Muscle of back (tissue), 3 donors: ENCODE measurements at regions not wholly inside any gene's neighbourhood (a gene's known extent, or its start where the extent isn't known, plus 50 kb on each side); places are given as distances from the start of the nearest gene placed in this dataset.
"Not testable (repeated sequence)": the region's sequence is repeated elsewhere in the genome, so short reads cannot be mapped to it uniquely, and the experiment has no call there.

Experiments used
- DNase-seq, 3 donors: peaks; one replicate each; pipeline versions ENCODE4 v3.0.0 to v3.0.0-alpha.2; 2013

DNA sequence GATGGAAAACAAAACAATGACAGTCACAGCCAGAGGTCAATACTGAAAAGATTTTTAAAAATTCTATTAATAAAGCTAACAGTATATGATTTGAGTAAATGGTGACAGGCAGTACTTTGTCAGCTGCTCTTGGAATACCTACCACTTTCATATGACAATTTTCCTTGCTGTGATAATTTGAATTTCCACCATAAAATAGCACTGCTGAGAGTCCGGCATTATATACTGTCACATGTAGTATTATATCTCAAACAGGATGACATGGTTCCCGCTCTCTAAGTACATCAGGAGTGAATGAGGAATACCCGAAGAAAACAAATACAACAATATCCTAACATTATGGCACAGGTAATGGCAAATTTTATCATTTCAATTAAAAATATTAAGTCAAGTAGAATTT is 146.8 kb upstream of the TMPRSS15 start:
- no peak for DNase-seq

DNA sequence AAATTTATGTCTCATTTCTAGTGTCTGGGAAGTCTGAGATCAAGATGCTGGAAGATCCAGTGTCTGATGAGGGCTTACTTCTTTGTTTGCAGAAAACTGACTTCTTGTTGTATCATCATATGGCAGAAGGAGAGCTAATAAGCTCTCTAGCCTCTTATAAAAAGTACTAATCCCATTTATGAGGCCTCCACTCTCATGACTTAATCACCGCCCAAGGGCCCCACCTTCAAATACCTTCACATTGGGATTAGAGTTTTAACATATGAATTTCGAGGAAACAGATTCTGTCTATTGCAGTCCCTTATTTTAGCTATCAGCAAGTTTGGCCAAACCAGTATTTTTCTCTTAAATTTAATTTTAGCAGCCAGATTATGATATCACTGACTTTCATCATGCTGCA is 150.2 kb upstream of the TMPRSS15 start:
- DNase-seq: no peak

DNA sequence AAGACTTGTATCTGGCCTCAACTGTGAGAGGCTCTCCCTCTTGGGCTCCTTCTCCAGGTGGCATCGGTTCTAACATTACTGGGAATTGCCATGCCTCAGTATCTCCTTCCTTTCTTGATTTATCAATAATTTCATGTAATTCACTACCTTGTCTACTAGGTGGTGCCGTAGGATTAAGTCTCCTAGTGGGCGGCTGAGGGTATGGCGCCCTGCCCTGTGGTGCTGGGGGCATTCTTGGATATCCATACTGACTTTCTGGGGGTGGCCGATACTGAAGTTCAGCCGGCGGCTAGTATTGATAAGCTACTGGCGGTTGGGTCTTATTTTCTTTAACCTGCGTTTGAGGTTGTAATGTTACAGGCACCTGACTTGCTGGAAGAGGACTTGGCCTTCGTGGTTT is 164.2 kb upstream of the TMPRSS15 start:
- DNase-seq: not testable (repeated sequence)

DNA sequence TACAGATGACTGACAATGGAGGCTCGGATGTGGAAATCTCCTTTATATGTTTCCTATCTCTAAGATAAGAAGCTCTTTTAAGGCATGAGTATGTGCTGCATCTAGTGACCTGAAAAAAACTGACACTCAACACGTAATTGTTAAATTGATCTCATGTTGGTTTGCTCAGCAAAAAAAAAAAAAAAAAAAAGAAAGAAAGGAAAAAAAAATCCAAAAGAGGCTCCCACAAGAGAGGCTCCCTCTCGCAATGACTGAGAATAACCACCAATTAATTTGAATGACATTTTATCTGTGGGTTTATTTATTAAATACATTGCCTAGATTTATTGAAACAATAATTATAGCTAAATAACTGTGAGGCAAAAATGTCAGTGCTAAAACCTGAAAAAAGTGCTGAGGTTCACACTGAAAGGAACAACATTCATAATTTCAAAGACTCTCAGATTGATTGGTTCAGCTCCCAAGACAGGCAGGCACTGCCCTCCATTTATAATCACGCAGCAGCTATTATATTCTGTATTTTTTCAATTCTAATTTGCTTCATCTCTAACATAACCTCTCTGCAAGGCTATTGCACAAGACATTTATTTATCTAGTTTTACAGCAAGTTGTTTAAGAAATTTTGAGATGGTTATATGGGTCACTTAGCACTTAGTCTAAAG is 184.5 kb upstream of the TMPRSS15 start:
- no peak for DNase-seq

DNA sequence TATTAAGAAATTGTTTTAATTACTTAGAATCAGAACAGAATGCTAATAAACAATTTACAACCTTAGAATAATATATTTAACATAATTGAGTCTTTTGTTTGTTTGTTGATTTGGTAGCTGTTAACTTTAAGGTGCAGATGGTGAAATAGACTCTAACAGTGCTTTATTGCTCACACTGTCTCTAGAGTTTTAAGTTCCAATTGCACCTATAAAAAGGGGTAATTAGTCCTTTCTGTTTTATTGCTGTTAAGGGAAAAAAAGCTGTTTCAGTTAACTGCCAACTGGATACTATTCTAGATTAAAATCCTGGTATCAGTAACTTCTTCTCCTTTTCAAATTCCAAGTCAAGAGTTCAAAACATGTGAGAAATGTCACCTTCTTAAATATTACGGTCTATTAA is 197.6 kb upstream of the TMPRSS15 start:
- DNase-seq: no peak

DNA sequence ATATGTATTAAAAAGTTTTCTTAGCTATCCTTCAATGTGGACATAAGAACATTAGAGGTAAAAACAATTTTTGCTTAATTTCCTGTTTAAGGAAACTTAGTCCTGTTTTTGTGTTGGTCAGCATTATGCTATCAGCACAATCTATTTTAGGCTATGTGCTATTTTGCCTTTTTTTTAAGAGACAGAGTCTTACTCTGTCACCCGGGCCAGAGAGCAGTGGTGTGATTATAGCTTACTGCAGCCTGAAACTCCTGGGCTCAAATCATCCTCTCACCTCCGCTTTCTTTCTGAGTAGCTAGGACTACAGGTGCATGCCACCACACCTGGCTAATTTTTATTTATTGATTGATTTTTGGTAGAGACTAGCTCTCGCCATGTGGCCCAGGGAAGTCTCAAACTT is 199.1 kb upstream of the TMPRSS15 start:
- DNase-seq: no peak

DNA sequence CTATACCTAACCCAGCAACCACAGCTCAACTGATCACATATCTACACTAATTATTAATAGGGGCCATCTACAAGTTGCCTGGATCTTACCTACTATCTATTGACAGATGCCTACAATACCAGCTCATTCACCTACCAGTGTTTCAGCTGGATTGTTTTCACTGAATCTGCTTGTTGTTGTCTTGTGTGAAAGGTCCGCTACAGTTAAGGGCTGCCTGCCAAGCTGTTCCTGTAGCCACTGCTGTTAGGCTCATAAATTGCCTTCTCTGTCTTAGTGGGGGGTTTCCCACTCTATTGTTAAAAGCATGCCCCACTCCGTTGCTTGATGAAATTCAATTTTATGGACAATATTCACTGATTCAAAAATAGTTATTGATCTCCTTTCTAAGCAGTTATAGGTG is 199.7 kb upstream of the TMPRSS15 start:
- no peak for DNase-seq

DNA sequence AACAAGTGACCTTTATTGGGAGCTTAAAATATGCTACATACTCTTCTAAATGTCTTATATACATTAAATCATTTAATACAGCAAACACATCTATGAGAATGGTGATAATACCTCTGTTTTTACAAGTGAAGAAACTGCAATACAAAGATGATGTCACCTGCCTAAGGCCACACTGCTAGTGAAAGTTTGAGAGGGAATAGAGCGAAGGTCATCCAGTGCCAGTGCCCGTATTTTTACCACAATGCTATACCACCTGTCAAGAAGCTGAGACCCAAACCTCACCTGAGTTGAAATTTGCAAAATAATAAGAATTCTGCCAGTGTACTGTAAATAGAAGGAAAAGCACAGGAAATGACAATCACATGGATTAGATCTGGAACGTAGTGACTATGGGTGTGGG is 200.4 kb upstream of the TMPRSS15 start:
- DNase-seq: no peak

DNA sequence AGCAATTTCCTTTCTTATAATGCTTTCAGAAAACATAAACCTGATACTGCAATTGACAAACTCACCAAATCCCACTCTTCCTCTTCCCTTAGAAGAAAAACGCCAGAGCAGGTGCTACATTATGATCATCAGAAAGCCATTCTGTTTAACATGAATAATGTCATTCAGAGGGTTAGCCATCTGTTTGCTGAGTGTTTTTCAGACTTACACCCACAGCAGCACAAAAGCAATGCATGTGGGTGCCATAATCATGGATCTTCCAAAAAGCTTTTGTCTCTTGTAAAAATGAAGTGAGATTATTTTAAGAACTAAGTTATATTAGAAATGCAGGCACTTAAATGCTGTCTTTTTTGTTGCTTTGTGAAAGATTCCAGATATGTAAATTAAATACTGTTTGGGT is 204.6 kb upstream of the TMPRSS15 start:
- no peak for DNase-seq

DNA sequence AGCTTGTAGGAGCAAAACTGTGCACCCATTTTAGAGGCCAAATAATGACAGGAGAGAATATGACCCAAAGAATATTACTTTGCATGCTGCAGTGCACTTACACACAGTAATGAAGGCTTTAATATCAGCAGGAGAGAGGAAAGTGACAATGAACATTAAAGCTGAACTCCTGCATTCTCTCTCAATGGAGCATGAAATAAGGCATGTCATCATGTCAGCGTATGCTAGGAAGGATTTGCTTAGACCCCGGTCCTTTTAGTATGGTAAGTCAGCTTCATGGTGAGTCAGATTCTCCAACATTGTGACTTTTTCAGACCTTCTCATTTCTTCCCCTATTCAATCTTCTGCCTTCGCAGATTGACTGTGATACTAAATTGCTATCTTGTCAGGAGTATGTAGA is 210.7 kb upstream of the TMPRSS15 start:
- DNase-seq: no peak

DNA sequence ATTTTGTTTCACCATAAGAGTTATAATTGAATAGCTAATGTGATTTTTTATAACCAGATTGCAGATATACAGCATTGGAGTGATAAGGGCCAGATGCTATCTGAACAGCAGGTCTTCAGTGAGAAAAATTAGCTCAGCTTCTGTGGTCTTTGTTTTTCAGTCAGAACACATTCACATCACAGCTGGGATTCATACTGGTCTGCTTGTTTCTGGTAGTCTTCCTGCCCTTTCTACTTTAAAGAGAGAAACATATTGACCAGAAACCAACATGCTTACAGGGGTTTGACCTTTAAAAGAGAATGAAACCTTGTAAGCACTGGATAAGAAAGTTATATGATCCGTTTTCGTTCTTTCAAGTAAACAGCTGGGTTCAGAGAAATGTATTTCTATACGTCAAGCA is 213.7 kb upstream of the TMPRSS15 start:
- DNase-seq: no peak

DNA sequence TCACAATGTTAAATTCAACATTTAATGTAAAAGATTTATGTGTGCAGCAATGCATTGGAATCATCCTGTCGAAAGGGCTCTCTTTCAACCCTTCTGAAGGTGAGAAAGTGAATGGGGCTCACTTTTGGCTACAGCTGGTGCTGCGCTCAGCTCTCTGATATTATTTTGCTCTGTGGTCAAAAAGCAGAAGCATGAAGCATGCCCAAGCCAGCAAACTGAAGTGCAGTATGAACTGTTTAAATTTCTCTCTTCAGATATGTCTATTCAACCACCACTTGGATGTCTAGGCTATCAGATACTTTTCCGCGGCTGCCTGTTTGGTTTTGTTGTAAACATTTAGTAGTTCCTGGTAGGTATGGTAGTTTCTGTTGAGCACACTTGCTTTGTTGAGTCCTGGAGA is 216.9 kb upstream of the TMPRSS15 start:
- no peak for DNase-seq

DNA sequence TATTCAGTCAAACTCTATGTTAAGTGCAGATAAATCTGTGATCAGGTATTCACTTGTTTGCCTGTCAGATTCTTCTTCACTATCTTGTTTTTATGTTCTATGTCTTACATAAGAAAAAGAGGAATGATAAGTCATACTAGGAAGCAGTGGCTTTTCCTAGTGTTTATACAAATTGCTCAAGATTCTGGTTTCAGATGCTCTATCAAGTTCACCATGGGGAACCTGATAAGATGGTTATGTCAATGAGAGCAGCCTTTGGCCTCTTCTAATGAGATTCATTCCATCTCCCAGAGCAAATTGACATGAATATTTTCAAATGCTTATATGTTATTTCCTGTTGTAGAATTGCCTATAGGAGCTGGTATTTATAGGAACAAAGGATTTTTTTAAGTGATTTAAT is 218.8 kb upstream of the TMPRSS15 start:
- no peak for DNase-seq

DNA sequence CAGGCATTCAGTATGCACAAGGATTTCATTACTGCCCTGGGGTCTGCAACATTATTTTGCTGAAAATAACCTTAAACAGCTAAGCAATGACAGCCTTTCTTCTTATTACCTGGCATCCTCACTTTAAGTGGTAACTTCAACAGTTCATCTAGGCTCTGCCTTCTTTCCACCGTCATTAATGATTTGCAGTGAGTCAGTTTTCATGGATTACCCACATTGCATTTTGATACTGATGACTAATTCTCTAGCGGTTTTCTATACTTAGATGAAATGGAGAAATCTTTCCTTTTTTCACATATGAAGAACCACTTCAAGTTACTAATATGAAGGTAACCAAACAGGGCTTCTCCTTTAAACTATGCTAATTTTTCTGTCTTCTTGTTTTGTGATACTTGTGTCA is 226.9 kb upstream of the TMPRSS15 start:
- DNase-seq: peak in 1 of 3 donors; percentile 4

DNA sequence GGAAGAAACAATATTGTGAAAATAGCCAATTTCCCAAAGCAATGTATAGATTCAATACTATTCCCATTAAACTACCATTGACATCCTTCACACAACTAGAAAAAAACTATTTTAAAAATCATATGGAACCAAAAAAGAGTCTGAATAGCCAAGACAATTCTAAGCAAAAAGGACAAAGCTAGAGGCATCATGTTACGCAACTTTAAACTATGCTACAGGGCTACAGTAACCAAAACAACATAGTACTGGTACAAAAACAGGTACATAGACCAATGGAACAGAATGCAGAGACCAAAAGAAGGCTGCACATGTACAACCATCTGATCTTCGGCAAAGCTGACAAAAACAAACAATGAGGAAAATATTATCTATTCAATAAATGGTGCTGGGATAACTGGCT is 233.3 kb upstream of the TMPRSS15 start:
- DNase-seq: no peak

DNA sequence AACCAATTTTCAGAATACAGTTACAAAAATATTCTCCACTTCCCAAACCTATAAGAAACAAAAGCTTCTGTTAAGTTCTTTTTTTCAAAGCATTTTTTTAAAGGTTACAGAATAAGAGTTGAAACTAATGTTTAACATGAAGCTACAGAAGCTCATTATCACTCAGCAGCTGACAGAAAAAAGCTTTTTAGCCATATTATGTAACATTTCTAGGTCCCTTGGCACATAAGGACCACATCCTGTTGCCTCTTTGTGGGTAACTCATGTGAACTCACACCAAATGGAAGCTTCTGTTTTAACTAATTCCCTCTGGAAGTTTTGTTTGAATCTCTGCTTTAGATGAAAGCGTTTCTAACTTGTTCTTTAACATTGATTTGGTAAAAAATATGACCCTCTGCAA is 242.5 kb upstream of the TMPRSS15 start:
- DNase-seq: no peak

DNA sequence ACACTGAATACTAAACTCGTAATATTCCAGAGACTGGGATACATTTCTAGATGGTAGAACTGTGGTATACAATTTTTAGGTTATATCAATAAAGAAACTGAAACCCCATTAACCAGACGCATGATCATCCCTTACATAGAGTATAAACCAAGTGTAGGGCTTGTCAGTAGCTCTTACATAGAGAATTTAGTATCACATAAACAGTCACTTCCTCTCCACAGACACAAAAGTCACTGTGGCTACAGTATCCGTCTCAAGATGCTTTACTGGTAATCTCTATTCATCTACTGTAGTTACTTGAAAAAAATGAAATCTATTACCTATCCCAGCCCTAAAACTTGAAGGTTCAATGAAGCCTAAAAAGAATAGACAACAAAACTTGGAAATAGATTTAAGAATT is 252.3 kb upstream of the TMPRSS15 start:
- no peak for DNase-seq

DNA sequence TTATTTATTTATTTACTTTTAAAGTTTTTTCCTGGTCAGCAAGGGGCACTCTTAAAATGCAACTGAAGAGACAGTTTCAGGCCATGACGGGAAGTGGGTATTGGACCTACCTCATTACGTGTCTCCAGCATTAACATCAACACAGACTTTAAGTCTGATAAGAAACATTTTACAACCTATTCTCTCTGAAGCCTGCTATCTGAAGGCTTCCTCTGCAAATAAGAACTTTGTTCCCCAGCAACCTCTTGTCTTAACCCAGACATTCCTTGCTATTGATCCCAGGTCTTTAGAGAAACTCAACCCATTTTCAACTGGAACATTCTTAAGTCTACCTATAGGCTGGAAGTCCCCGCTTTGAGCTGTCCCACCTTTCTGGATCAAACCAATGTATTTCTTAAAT is 258.3 kb upstream of the TMPRSS15 start:
- no peak for DNase-seq

DNA sequence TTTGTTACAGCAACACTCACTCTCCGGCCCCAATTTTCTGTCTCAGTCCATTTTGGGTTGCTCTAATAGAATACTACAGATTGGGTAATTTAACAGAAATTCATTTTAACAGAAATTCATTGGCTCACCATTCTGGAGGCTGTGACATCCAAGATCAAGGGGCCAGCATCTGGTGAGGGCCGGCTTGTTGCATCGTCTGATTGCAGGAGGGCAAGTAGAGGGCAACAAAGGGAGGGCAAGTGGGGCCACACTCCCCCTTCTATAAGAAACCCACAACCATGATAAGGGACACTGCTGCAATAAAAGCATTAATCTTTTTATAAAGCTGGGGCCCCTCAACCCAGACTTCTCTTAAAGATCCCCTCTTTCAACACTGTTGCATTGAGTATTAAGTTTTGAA is 260.1 kb upstream of the TMPRSS15 start:
- DNase-seq: no peak

DNA sequence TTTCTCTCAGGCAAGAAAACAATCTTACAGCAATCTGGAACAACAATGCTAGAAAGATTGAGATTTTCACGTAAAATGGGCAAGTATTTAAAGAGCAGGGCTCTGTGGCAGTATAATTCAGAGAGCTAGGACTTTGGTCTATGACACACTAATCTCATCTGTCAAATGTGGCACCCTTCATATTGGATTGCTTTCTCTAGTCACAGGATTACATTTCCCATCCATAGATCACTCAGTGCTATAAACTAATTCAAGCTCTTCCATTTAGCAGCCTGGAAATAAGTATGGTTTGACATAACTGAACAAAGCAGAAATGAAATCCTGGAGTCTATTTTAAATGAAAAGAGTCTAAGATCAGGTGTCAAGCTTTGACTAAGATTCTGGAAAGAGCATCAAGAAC is 263.1 kb upstream of the TMPRSS15 start:
- no peak for DNase-seq

DNA sequence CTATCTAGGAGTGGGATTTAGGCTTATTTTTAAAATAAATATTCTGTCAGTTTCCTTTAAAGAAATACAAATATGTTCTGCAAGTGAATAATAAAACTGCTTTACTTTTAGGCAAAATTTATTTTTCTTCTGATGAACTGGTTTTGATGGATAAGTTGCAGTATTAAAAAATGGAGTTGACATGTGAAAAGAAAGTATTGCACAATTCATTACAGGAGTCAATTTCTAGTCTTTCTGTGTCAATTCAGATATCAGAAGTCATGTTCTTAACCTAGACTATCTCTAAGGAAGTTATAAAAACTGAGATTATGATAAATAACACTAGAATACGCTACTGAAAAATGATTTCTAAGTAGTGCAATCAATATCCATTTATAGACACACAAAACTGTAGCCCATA is 270.2 kb upstream of the TMPRSS15 start:
- no peak for DNase-seq

DNA sequence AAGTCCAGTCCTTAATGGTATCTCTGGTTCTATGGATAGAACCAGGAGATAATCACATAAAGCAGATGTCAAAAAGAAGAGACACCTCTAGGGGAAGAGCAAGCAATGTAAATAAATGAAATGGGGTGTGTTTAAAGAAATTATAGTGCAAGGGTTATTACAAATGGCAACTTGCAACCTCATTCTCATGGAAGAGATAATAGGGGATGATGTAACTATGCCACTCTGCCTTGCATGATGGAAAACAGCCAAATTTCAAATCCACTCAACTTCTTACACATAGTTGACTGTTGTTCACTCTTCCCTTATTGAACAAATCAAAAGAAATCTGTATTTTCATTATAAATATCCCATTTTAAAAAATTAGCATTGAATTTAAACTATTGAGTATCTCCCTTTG is 274.0 kb upstream of the TMPRSS15 start:
- DNase-seq: no peak

DNA sequence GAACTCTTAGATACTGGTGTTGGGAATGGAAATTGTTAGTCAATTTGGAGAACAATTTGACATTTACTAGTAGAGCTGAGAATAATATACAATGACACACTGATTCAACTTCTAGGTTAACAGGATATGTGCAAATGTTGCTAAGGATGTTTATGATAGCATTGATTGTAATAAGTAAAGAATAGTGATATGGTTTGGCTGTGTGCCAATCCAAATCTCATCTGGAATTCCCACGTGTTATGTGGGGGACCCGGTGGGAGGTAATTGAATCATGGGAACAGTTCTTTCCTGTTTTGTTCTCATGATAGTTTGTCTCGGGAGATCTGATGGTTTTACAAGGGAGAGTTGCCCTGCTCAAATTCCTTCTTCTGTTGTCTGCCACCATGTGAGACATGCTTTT is 302.4 kb upstream of the TMPRSS15 start:
- no peak for DNase-seq

DNA sequence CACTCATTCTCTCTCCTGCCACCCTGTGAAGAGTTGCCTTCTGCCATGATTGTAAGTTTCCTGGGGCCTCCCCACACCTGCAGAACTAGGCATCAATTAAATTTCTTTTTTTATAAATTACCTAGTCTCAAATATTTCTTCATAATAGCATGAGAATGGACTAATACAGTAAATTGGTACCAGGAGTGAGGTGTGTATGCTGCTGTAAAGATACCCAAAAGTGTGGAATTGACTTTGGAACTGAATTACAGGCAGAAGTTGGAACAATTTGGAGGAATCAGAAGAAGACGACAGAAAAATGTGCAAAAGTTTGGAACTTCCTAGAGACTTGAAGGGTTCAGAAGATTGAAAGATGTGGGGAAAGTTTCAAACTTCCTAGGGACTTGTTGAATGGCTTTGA is 308.1 kb upstream of the TMPRSS15 start:
- no peak for DNase-seq

DNA sequence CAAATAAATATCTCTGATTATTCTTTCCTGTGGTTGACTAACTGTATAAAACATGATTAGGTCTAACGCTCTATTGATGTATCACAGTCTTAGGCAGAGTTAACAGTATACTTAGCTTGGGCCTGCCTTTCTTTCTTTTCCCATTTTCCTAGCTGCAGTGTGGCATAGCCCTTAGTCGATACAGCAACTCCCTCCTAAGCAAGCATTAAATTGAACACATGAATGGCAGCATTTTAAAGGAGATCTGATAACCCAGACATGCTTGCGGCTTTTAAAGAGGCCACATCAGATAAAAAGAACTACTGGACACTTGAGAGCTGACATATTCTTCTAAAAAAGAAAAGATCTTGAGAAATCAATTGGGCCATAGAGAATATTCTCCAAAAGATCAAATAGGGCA is 312.0 kb upstream of the TMPRSS15 start:
- DNase-seq: no peak
